GM13976 (cell line): ENCODE measurements at regions not wholly inside any gene's neighbourhood (a gene's known extent, or its start where the extent isn't known, plus 50 kb on each side); places are given as distances from the start of the nearest gene placed in this dataset.

Source experiments
- DNase-seq: peaks from one replicate; pipeline ENCODE4 v3.0.0; 2012; ENCODE audit warnings: low spot score
- CTCF ChIP-seq: IDR thresholded peaks from 2 replicates; pipeline ENCODE4 v1.5.1; 2012; ENCODE audit warnings: borderline replicate concordance, mild to moderate bottlenecking; ENCODE audit not compliant: insufficient read depth; ENCODE audit errors: extremely low read depth, missing control alignments, control extremely low read depth
- in situ Hi-C: fragments of 300-500 bp; cut with MboI; formaldehyde crosslinking; loops from one replicate; pipeline ENCODE4 v1.12.0; 2022; ENCODE audit warnings: low sequenced_read_pairs, mixed read lengths, inconsistent platforms; ENCODE audit not compliant: unreplicated experiment

DNA sequence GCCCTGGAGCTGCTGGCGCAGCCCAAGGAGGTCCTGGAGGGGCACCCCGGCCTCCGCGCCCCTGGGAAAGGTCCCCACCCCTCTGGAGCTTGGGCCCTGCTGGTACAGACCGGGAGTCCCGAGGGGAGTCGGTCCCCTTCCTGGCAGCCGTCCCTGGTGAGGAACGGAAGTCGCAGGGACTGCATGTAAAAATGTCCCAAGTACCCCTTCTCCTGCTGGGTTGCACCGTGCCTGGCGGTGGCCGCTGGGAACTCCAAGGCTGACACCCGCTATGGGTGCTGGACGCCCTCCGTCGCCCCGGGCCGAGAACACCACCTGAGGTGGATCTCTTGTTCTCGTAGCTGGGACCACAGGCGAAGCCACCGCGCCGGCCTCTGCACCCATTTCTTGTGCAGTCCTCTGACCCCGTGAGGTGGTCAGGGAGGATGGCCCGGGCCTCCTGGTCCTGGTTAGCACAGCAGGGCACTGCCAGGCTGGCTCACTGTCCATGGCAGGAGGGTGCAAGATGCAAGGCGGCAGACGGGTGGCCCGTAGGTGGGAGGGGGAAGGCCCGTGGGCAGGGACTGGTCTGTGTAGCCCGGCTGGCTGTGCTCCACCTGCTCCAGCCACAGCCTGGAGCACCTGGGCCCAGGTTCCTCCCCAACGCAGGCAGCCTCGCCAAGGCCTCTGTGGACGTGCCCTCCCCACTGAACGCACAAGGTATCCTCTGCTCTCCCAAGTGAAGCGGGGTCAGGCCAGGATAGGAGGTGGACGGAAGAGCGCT is 165.2 kb downstream of the IGLL1 start:
- no peak for TF ChIP-seq CTCF
- no peak for DNase-seq
- in situ Hi-C loops: no loop called here

DNA sequence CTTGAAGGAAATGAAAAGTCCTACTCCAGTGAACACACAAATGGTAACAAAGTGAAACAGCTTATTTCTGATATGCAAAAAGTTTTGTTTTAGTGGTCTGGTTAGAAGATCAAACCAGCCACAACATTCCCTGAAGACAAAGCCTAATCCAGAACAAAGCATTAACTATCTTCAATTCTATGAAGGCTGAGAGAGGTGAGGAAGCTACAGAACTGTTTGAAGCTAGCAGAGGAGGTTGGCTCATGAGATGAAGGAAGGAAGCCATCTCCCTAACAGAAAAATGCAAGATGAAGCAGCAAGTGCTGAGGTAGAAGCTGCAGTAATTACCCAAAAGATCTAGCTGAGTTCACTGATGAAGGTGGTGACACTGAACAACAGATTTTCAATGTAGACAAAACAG is 168.4 kb downstream of the IGLL1 start:
- in situ Hi-C loops: no loop called here
- TF ChIP-seq CTCF: no peak
- no peak for DNase-seq

GRCh38 chr22:23410411-23410810 is 169.7 kb downstream of the IGLL1 start:
- in situ Hi-C loops: no loop called here
- DNase-seq: no peak
- TF ChIP-seq CTCF: no peak

- in situ Hi-C loops: no loop called here
- no peak for TF ChIP-seq CTCF
These were observed 170.1 kb downstream of the IGLL1 start for GRCh38 chr22:23409976-23410375.

DNA sequence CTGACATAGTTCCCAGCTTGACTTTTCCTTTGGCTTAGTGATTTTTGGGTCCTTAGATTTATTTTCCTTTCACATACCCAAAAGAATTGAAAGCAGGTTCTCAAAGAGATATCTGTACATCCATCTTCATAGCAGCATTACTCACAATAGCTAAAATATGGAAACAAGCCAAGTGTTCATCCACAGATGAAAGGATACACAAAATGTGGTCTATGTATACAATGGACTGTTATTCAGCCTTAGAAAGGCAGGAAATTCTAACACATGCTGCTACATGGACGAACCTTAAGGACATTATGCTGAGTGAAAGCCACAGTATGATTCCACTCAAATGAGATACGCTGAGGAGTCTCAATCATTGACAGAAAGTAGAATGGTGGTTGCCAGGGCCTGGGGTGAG is 171.8 kb downstream of the IGLL1 start:
- in situ Hi-C loops: no loop called here
- no peak for DNase-seq

More at GRCh38 chr22:23409976-23410375, 170.1 kb downstream of the IGLL1 start:
- DNase-seq: no peak

DNA sequence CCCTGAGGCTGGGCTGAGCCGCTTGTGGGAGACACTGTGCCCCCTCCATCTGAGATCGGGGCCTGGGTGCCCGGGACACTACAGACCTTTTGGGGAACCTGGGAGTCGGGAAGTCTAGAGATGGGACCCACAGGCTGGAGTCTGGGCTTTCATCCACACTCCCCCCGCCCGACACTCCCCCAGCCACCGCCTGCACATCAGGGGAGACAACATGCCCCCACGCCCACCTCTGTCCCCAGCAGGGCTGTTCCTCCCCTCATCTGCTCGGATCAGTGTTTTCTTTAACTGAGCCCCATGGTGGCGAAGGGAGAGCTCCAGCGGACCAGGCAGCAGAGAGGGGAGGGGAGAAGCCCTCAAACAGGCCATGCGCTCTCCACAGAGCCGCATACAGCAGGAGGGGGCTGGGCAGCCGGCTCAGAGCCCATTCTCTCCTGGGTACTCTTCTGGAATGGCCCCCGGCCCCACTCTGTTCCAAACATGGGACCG is 174.7 kb downstream of the IGLL1 start:
- in situ Hi-C loops: no loop called here
- no peak for DNase-seq
- no peak for TF ChIP-seq CTCF

More for the DNA sequence above, 171.8 kb downstream of the IGLL1 start:
- TF ChIP-seq CTCF: no peak
